Mesenchymal stem cell (in vitro differentiated cells and primary cell): ENCODE measurements at regions not wholly inside any gene's neighbourhood (a gene's known extent, or its start where the extent isn't known, plus 50 kb on each side); places are given as distances from the start of the nearest gene placed in this dataset.

ENCODE experiments used
- DNase-seq: peaks from one replicate; pipeline ENCODE4 v3.0.0-alpha.2; 2013
- H2AFZ ChIP-seq: one replicate; pipeline ENCODE4 v1.6.1; 2013; ENCODE audit warnings: low read depth, mild to moderate bottlenecking, control low read depth, inconsistent platforms, low read length, moderate library complexity
- H2AK5ac ChIP-seq: 2 replicates; pipeline ENCODE4 v1.6.1; 2013; ENCODE audit warnings: low read length, moderate library complexity, mild to moderate bottlenecking, inconsistent platforms; ENCODE audit not compliant: severe bottlenecking
- H2BK120ac ChIP-seq: one replicate; pipeline ENCODE4 v1.6.1; 2013; ENCODE audit warnings: low read depth, mild to moderate bottlenecking, inconsistent platforms, low read length, moderate library complexity
- H2BK12ac ChIP-seq, 2 experiments: one replicate each; pipeline ENCODE4 v1.6.1; 2013; ENCODE audit warnings: inconsistent platforms in 2 of 2, low read length in 2 of 2, mild to moderate bottlenecking in 2 of 2, moderate library complexity in 2 of 2, control low read depth in 1 of 2
- H2BK15ac ChIP-seq: one replicate; pipeline ENCODE4 v1.6.1; 2013; ENCODE audit warnings: mild to moderate bottlenecking, low read depth, inconsistent platforms; ENCODE audit not compliant: poor library complexity, severe bottlenecking
- H2BK5ac ChIP-seq: 2 replicates; pipeline ENCODE4 v1.6.1; 2013; ENCODE audit warnings: low read depth, mild to moderate bottlenecking, low read length, control low read depth, inconsistent platforms; ENCODE audit not compliant: poor library complexity, severe bottlenecking
- H3K14ac ChIP-seq, 2 experiments: one replicate each; pipeline ENCODE4 v1.6.1; 2013; ENCODE audit warnings: inconsistent platforms in 2 of 2, low read length in 2 of 2, control low read depth in 1 of 2, mild to moderate bottlenecking in 1 of 2, moderate library complexity in 1 of 2
- H3K18ac ChIP-seq, 2 experiments: one replicate each; pipeline ENCODE4 v1.6.1; 2013; ENCODE audit warnings: inconsistent platforms in 2 of 2, low read length in 2 of 2, control low read depth in 1 of 2, low read depth in 1 of 2, mild to moderate bottlenecking in 1 of 2
- H3K23ac ChIP-seq, 2 experiments: one replicate each; pipeline ENCODE4 v1.6.1; 2013; ENCODE audit warnings: inconsistent platforms in 2 of 2, low read length in 2 of 2, mild to moderate bottlenecking in 2 of 2, moderate library complexity in 2 of 2, control low read depth in 1 of 2
- H3K27ac ChIP-seq: 2 replicates; pipeline ENCODE4 v1.5.1; 2013; ENCODE audit warnings: mild to moderate bottlenecking, moderate library complexity, low read length, control low read depth, inconsistent platforms; ENCODE audit not compliant: poor library complexity, severe bottlenecking
- H3K27me3 ChIP-seq, 2 experiments: 2 replicates each; pipeline versions ENCODE4 v1.6.1 to v1.7.0; 2013; ENCODE audit warnings: low read length in 2 of 2, mild to moderate bottlenecking in 2 of 2, moderate library complexity in 2 of 2, control low read depth in 1 of 2, inconsistent platforms in 1 of 2; ENCODE audit not compliant: control insufficient read depth in 1 of 2, insufficient read depth in 1 of 2
- H3K36me3 ChIP-seq, 2 experiments: 2 replicates each; pipeline versions ENCODE4 v1.6.1 to v1.7.0; 2013; ENCODE audit warnings: low read length in 2 of 2, control low read depth in 1 of 2, inconsistent platforms in 1 of 2, low read depth in 1 of 2, mild to moderate bottlenecking in 1 of 2; ENCODE audit not compliant: insufficient read depth in 2 of 2, control insufficient read depth in 1 of 2
- H3K4ac ChIP-seq, 2 experiments: one replicate each; pipeline ENCODE4 v1.6.1; 2013; ENCODE audit warnings: inconsistent platforms in 2 of 2, low read length in 2 of 2, mild to moderate bottlenecking in 2 of 2, moderate library complexity in 2 of 2, control low read depth in 1 of 2, low read depth in 1 of 2
- H3K4me1 ChIP-seq: 2 replicates; pipeline ENCODE4 v1.6.1; 2013; ENCODE audit warnings: low read depth, low read length, control low read depth; ENCODE audit not compliant: control insufficient read depth, insufficient read depth
- H3K4me2 ChIP-seq: 2 replicates; pipeline ENCODE4 v1.6.1; 2013; ENCODE audit warnings: low read length, mild to moderate bottlenecking, inconsistent platforms; ENCODE audit not compliant: poor library complexity, severe bottlenecking
- H3K4me3 ChIP-seq, 2 experiments: 2 replicates each; pipeline versions ENCODE4 v1.5.1 to v1.7.0; 2013; ENCODE audit warnings: low read length in 2 of 2, mild to moderate bottlenecking in 2 of 2, control low read depth in 1 of 2, low read depth in 1 of 2; ENCODE audit not compliant: insufficient read depth in 1 of 2
- H3K79me1 ChIP-seq: replicated peaks from 2 replicates; pipeline ENCODE4 v1.6.1; 2013; ENCODE audit warnings: mild to moderate bottlenecking, control low read depth, low read length, inconsistent platforms; ENCODE audit not compliant: poor library complexity, severe bottlenecking
- H3K9ac ChIP-seq: 2 replicates; pipeline ENCODE4 v1.7.0; 2013; ENCODE audit warnings: mild to moderate bottlenecking, low read length, moderate library complexity
- H3K9me3 ChIP-seq: 2 replicates; pipeline ENCODE4 v1.7.0; 2013; ENCODE audit warnings: mild to moderate bottlenecking, low read length; ENCODE audit not compliant: control insufficient read depth
- H4K8ac ChIP-seq: one replicate; pipeline ENCODE4 v1.6.1; 2013; ENCODE audit warnings: inconsistent platforms, mild to moderate bottlenecking, low read length, moderate library complexity
- H4K91ac ChIP-seq: one replicate; pipeline ENCODE4 v1.6.1; 2013; ENCODE audit warnings: mild to moderate bottlenecking, low read length, inconsistent platforms

GRCh38 chr10:51023636-51024035, 50.7 kb upstream of the PRKG1 start:
- Histone ChIP-seq H2BK15ac (no peak overlapping the region), H2AK5ac (no peak overlapping the region)

More at GRCh38 chr10:51023636-51024035, 50.7 kb upstream of the PRKG1 start:
- Histone ChIP-seq H3K27me3 (no peaks in the 10 kb centered on the region), H4K8ac (no peak overlapping the region), H2BK120ac (no peak overlapping the region), H3K4ac (no peak overlapping the region), H4K91ac (no peak overlapping the region), H2BK12ac (no peak overlapping the region), H3K4me2 (no peak overlapping the region), H3K4me1 (no peaks in the 10 kb centered on the region), H2BK5ac (no peak overlapping the region), H3K79me1 (no peaks in the 10 kb centered on the region), H3K9ac (no peak overlapping the region), H3K4me3 (no peak overlapping the region), H3K36me3 (no peaks in the 10 kb centered on the region), H3K27ac (no peak overlapping the region), H3K9me3 (no peaks in the 10 kb centered on the region), H3K18ac (no peak overlapping the region), H2AFZ (no peak overlapping the region), H3K23ac (no peak overlapping the region), H3K14ac (no peak overlapping the region)
- no peak for DNase-seq
